HG03097 (cell line): ENCODE measurements at regions not wholly inside any gene's neighbourhood (a gene's known extent, or its start where the extent isn't known, plus 50 kb on each side); places are given as distances from the start of the nearest gene placed in this dataset.
"Not testable (repeated sequence)": the region's sequence is repeated elsewhere in the genome, so short reads cannot be mapped to it uniquely, and the experiment has no call there.

Source experiments
- ATAC-seq: cut with Tn5 transposase; IDR thresholded peaks from one replicate; pipeline ENCODE4 v1.9.1; 2021; ENCODE audit not compliant: unreplicated experiment, low FRiP score

GRCh38 chr13:44853641-44854040, 135.6 kb downstream of the NUFIP1 start:
- ATAC-seq: no peak

- no peak for ATAC-seq
These were observed 140.2 kb downstream of the NUFIP1 start for GRCh38 chr13:44848920-44849676.

GRCh38 chr13:44845281-44846058, 143.8 kb downstream of the NUFIP1 start:
- not testable (repeated sequence) for ATAC-seq

- ATAC-seq: no peak
These were observed 144.5 kb downstream of the NUFIP1 start for GRCh38 chr13:44844786-44845185.

GRCh38 chr13:44843403-44843802, 145.9 kb downstream of the NUFIP1 start:
- ATAC-seq: no peak

- ATAC-seq: no peak
These were observed 147.1 kb downstream of the NUFIP1 start for GRCh38 chr13:44842158-44842557.

- ATAC-seq: no peak
These were observed 149.1 kb downstream of the NUFIP1 start for GRCh38 chr13:44840131-44840530.

GRCh38 chr13:44837250-44837649, 152.0 kb downstream of the NUFIP1 start:
- no peak for ATAC-seq

- ATAC-seq: no peak
These were observed 154.9 kb downstream of the NUFIP1 start for GRCh38 chr13:44834404-44834803.

- no peak for ATAC-seq
These were observed 155.6 kb downstream of the NUFIP1 start for GRCh38 chr13:44833626-44834025.

GRCh38 chr13:44833139-44833538, 156.1 kb downstream of the NUFIP1 start:
- no peak for ATAC-seq

GRCh38 chr13:44826591-44827350, 162.5 kb downstream of the NUFIP1 start:
- no peak for ATAC-seq

- ATAC-seq: no peak
These were observed 163.3 kb downstream of the NUFIP1 start for GRCh38 chr13:44825953-44826352.

- ATAC-seq: not testable (repeated sequence)
These were observed 165.7 kb downstream of the NUFIP1 start for GRCh38 chr13:44823555-44823954.

GRCh38 chr13:44822291-44822690, 167.0 kb downstream of the NUFIP1 start:
- no peak for ATAC-seq

- no peak for ATAC-seq
These were observed 169.5 kb downstream of the NUFIP1 start for GRCh38 chr13:44819772-44820171.

- ATAC-seq: no peak
These were observed 170.0 kb downstream of the NUFIP1 start for GRCh38 chr13:44819245-44819644.

- ATAC-seq: no peak
These were observed 170.8 kb downstream of the NUFIP1 start for GRCh38 chr13:44818428-44818827.

GRCh38 chr13:44818016-44818415, 171.3 kb downstream of the NUFIP1 start:
- no peak for ATAC-seq

GRCh38 chr13:44817131-44817671, 172.1 kb downstream of the NUFIP1 start:
- ATAC-seq: no peak

GRCh38 chr13:44816701-44817100, 172.6 kb downstream of the NUFIP1 start:
- ATAC-seq: no peak
